ENCODE measurements at regions not wholly inside any gene's neighbourhood (a gene's known extent, or its start where the extent isn't known, plus 50 kb on each side); places are given as distances from the start of the nearest gene placed in this dataset.

DNA sequence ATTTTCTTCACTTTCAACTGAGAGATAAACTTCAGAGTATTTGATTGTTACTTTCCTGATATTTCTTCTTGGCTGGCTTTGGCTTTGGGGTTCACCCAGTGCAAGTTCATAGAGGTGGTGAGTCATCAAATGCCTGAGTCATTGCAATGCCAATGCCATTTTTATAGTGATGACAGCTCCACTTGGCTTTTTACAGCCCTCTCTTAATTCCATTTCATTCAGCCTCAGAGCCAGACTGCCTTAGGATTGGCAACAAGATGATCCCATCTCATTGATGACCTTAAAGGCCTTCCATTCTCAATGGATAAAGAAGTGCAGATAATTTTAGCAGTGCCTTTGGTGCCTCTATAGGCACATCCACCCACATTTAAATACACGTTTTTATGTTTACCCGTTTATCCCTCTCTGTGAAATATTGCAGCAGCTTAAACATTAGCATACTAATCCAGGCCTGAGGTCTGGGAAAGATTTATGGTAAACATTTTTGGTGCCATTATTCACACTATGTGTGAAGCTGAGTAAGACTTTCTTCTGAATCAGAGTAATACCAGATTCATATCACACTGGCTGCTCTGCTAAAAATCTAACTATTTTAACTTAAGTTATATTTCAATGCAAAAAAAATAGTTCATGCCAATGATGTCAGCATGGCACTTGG is 88.9 kb upstream of the TYRP1 start:
- DNase-seq: no peak

DNA sequence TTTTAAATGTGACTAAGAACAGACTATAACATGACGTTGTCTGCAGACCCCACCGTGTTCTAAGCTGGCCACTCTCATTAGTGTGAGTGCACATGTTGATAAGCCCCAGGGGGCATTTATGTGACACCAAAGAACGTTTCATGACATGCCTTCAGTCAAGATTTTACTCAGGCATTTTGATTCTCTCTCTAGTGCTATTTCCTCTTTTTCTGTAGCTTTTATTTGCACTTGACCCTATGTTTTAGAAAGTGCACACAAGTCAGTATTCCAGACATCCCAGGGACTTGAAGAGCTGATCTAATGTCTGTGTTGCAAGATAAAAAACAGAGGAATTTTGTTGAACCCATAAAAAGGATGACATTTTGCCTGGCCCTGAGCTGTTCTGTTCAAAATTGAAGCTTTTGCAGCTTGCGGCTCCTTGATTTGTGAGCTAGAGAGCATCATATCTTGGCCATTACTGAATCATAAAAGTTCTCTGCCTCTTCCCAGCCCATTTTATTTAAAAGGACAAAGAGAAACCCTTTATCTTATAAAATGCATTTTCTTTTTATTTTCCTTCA is 80.9 kb upstream of the TYRP1 start:
- DNase-seq: no peak

DNA sequence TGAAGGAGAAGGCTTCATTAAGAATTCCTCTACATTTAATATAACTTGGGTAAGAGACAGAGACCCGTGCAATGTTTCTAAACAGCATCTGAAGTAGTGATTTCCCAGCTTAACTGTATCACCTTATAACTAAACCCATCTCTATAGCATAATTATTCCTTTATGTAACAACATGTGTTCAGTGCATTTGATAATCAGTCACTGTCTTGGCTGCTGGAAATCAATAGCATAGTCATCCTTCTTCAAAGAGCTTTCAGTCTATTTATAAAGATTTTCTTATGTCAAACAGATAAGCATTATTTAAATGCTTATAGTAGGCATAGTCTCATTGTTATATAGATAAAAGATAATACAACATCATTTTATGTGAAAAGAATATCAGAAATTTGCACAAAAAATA is 80.1 kb upstream of the TYRP1 start:
- DNase-seq: no peak

DNA sequence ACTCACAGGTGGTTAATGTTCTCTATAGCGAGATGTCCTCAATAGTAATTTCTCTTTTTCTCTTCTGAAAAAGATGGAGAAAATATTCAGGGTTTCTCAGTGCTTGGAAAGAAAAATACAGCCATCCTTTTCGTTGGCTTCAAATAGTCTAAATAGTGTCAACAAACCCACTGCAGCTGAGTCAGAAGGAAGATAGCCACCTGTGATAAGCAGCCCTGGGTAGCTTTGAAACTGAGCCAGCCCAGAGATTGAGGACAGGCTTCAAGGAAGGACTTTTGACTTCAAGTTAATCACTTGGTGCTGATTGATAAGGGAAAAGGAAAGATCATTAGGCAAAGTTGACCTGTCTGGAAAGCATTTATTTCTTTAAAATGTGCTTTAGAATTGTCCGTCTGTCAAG is 78.7 kb upstream of the TYRP1 start:
- no peak for DNase-seq

DNA sequence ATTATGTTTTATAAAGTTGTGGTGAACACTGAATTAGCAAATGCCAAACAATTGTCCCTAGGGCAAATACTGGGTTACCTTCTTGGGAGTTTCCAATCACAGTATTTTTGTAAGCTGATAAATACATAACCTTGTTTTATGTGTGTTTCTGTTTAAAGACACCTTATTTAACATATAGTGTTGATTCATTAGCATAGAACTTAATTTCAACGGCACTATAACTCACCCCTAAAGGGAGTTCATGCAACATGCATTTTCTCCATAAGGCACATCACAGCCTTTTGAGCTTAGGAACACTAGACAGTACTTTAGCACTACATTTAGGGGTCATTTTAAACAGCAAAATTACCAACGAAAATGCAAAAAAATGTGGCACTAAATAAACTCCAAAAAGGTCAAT is 74.2 kb upstream of the TYRP1 start:
- no peak for DNase-seq

DNA sequence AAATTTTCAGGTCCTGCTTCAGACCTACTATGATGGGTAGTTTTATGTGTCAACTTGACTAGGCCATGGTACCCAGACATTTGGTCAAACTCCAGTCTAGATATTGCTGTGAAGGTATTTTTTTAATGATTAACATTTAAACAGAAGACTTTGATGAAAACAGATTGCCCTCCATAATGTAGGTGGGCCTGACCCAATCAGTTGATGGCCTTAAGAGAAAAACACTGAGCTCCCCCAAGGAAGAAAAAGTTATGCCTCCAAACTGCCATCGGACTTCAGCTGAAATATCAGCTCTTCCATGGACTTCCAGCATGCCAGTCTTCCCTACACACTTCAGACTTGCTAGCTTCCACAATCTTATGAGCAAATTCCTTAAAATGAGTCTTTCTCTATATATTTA is 67.3 kb upstream of the TYRP1 start:
- no peak for DNase-seq

DNA sequence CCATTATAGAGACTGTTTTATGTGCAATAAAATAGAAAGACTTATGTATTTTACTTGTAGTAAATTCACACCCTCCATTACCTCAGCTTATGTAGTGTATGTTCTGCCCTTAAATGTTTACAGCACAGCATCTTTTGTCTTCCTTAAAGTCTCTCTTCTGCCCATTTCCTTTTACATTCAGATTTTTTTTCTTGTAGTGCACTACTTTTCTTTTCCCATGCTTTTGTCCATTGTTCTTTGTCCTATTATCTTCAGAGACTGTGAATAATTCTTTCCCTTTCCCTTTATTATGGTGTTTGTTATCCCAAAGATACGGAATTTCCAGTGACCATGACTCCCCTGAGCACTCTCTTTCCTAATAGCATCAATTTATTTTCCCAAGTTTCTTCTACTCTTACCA is 66.1 kb upstream of the TYRP1 start:
- no peak for DNase-seq

DNA sequence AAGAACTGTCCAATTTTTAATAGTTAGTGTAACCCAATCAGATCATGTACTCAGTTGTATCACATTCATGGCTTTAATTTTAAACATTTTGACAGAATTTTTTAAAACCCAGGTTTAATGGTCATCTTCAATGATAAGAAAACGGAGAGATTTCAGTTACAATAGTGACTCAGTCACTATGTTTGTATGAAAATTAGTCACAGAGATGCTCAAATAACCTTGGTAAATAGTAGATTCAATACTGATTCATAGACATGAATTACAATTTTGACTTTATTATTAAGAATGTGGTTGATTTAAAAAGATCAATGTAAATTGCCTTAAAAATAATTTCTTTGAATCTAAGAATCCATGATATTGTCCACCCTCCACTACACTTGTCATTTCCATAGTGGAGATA is 64.6 kb upstream of the TYRP1 start:
- DNase-seq: no peak

DNA sequence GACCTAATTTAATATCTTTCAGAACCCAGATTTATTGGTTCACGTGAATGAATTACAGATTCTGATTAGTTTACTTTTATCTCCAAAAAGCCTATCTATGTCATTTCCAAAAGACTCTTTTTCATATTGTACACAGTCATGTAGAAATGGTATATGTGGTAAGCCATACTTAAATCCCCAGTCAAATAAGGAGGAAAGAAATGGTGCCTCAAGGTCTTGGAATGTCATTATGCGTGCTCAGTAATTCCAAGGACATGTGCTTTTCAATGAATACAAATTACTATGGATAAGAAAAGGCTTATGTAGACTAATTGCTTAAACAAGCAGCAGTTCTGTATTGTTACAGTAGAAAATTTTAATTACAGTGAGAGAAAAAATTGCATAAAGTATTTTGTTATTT is 64.1 kb upstream of the TYRP1 start:
- DNase-seq: no peak

DNA sequence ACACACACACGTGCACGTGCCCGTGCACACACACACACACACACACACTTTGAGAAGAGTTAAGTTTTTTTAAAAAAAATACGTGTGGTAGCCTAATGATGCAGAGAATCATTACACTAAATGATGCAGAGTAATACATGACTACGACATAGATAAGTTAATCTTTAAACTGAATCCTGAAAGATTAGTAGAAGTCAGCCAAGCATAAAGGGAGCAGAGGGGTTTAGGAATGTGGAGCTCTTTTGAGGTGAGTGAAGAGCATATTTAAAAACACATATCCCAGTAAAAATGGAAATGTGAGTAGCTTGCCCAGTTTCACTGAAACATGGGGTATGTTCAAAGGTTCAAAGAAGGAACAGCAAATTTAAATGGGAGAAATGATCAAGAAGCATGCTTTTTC is 61.3 kb upstream of the TYRP1 start:
- no peak for DNase-seq

DNA sequence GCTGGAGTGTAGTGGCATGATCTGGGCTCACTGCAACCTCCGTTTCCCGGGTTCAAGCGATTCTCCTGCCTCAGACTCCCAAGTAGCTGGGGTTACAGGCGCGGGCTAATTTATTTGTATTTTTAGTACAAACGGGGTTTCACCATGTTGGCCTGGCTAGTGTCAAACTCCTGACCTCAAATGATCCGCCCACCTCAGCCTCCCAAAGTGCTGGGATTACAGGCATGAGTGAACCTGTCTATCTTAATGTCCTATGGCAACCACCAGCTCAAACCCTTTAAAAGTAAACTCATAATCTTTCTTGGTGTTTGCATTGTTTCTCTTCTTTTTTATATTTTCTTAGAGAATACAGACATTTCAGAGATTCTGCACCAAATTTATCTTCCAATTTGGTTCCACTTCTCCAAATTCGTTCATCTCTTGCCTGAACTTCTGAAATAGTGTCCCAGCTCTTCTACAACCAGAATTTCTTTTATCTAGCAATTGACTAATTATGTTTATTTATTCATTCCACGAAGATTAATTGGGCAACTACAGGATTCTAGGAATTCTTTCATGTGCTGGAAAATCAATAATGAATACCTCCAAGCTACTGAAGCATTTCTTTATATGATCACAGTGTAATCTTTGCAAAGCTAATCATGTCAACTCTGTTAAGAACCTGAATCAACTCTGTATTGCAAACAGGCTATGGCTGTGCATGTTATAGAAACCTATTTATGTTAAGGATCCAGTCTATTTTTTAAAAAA is 60.0 kb upstream of the TYRP1 start:
- no peak for DNase-seq

DNA sequence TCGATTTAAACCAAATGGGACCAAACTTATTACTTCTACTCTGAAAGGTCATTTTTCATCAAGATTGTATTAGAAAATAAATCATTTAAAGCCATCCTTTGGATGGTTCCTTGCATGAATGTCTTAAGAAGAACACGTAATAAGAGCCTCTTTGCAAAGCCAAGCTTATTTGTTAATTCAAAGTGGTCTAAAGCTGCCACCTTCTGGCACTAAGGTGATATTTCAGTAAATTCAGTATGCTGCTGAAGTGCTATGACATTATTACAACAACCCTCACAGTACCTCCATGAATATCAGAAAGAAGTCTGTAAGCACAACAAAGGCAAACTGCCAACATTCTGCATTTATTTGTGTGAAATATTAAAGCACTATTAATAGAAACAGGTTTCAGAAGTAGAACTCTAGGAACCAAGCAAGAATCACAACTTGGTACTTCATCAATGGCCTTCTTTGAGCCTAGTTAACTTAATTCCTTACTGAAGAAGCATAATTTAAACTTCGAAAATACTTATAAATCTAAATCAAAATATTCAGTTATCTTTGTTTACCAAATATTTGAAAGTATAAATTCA is 53.1 kb upstream of the TYRP1 start:
- no peak for DNase-seq

DNA sequence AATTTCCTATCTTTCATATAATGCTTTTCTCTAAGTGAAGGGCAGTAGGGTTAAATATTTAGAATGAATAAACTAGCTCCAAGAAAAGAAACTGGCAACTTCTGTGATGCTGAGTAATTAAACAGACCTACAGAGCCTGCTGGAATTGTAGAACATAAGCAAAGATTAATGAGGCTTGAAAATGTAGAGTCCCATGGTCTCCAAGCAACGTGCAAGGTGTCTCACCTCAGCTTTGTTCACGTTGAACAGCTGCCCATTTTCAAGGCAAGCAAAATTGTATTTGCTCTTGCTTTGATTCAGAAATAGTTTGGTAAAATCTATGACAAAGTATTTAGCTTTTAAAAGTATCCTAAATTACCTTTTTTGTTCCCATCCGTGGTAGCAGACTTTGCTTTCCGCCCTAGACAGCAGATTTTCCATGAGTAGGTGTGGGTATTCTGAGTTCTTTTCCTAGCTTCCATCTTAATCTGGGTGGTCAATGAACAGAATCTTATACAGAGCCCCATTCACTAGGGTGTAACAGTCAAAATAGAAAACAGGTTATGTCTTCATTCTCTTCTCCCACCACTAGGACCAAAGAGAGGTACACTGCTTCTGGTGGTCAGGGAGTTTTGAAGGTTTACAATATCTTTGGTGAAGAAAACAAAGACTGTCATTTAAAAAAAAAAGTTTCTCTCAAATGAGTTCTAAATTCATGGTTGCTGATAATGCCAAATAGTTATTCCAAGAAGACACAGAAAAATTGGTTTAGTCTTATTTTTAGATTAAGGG is 52.1 kb upstream of the TYRP1 start:
- DNase-seq: no peak

Data from C1 segment of cervical spinal cord (tissue), 14 donors.